SK-N-SH treated with all-trans-retinoic acid at 6 μM for 48 hours (cell line): ENCODE measurements at regions not wholly inside any gene's neighbourhood (a gene's known extent, or its start where the extent isn't known, plus 50 kb on each side); places are given as distances from the start of the nearest gene placed in this dataset.

Experiments
- ATAC-seq: fragments of 200-7000 bp; cut with Tn5 transposase; 3 replicates; pipeline ENCODE4 v1.9.1; 2020; ENCODE audit warnings: mild to moderate bottlenecking, moderate library complexity
- ARNTL ChIP-seq: fragments of 450-650 bp; formaldehyde crosslinking; IDR thresholded peaks from 2 replicates; pipeline ENCODE4 v1.5.0; 2020; ENCODE audit warnings: low read depth, mild to moderate bottlenecking, moderate library complexity, borderline replicate concordance
- BACH2 ChIP-seq: fragments of 250-450 bp; sonication (Bioruptor Pico); IDR thresholded peaks from 2 replicates; pipeline ENCODE4 v1.9.0; 2021; ENCODE audit warnings: mild to moderate bottlenecking, borderline replicate concordance
- CREB5 ChIP-seq: fragments of 250-450 bp; sonication (Bioruptor Pico); IDR thresholded peaks from 2 replicates; pipeline ENCODE4 v1.5.1; 2020; ENCODE audit warnings: low read depth, mild to moderate bottlenecking, moderate library complexity
- CSRNP3 ChIP-seq: fragments of 250-450 bp; sonication (Bioruptor Pico); IDR thresholded peaks from 2 replicates; pipeline ENCODE4 v1.5.1; 2021; ENCODE audit warnings: mild to moderate bottlenecking, moderate library complexity
- ESRRG ChIP-seq: fragments of 250-450 bp; sonication (Bioruptor Pico); IDR thresholded peaks from 2 replicates; pipeline ENCODE4 v1.6.1; 2021; ENCODE audit warnings: mild to moderate bottlenecking
- GLIS3 ChIP-seq: fragments of 250-450 bp; sonication (Bioruptor Pico); IDR thresholded peaks from 2 replicates; pipeline ENCODE4 v1.5.0; 2020; ENCODE audit warnings: mild to moderate bottlenecking, moderate library complexity
- ISL1 ChIP-seq: fragments of 250-450 bp; sonication (Bioruptor Pico); IDR thresholded peaks from 2 replicates; pipeline ENCODE4 v2.1.2; 2022; ENCODE audit warnings: mild to moderate bottlenecking, moderate library complexity
- OSR1 ChIP-seq: fragments of 250-450 bp; sonication (Bioruptor Pico); IDR thresholded peaks from 2 replicates; pipeline ENCODE4 v1.8.0; 2022; ENCODE audit warnings: moderate library complexity, mild to moderate bottlenecking, inconsistent platforms
- PATZ1 ChIP-seq: fragments of 250-450 bp; sonication (Bioruptor Pico); IDR thresholded peaks from 2 replicates; pipeline ENCODE4 v1.8.0; 2020; ENCODE audit warnings: mild to moderate bottlenecking, moderate library complexity, borderline replicate concordance
- POU6F1 ChIP-seq: fragments of 250-450 bp; sonication (Bioruptor Pico); IDR thresholded peaks from 2 replicates; pipeline ENCODE4 v1.8.0; 2021; ENCODE audit warnings: low read depth, mild to moderate bottlenecking, moderate library complexity, borderline replicate concordance
- PPARA ChIP-seq: fragments of 250-450 bp; sonication (Bioruptor Pico); IDR thresholded peaks from 2 replicates; pipeline ENCODE4 v1.5.0; 2020; ENCODE audit warnings: mild to moderate bottlenecking, borderline replicate concordance
- RARB ChIP-seq: fragments of 250-450 bp; sonication (Bioruptor Pico); IDR thresholded peaks from 2 replicates; pipeline ENCODE4 v1.8.0; 2021; ENCODE audit warnings: mild to moderate bottlenecking, moderate library complexity
- TCF4 ChIP-seq: fragments of 250-450 bp; sonication (Bioruptor Pico); IDR thresholded peaks from 2 replicates; pipeline ENCODE4 v1.8.0; 2021; ENCODE audit warnings: mild to moderate bottlenecking, moderate library complexity, borderline replicate concordance
- TOX ChIP-seq: fragments of 250-450 bp; sonication (Bioruptor Pico); IDR thresholded peaks from 2 replicates; pipeline ENCODE4 v1.8.0; 2021; ENCODE audit warnings: mild to moderate bottlenecking, moderate library complexity, borderline replicate concordance
- TSHZ2 ChIP-seq: fragments of 250-450 bp; sonication (Bioruptor Pico); IDR thresholded peaks from 2 replicates; pipeline ENCODE4 v1.5.0; 2020; ENCODE audit warnings: mild to moderate bottlenecking, moderate library complexity
- ZC3H10 ChIP-seq: fragments of 250-450 bp; sonication (Bioruptor Pico); IDR thresholded peaks from 2 replicates; pipeline ENCODE4 v1.5.1; 2021; ENCODE audit warnings: mild to moderate bottlenecking, moderate library complexity
- ZFP3 ChIP-seq: fragments of 250-450 bp; sonication (Bioruptor Pico); IDR thresholded peaks from 2 replicates; pipeline ENCODE4 v1.5.0; 2020; ENCODE audit warnings: mild to moderate bottlenecking, moderate library complexity
- ZFP30 ChIP-seq: fragments of 450-650 bp; formaldehyde crosslinking; IDR thresholded peaks from 2 replicates; pipeline ENCODE4 v1.5.0; 2022; ENCODE audit warnings: mild to moderate bottlenecking, moderate library complexity
- ZNF565 ChIP-seq: fragments of 450-650 bp; formaldehyde crosslinking; conservative IDR thresholded peaks from 2 replicates; pipeline ENCODE4 v1.5.0; 2020; ENCODE audit warnings: low read depth, mild to moderate bottlenecking, moderate library complexity
- ZNF70 ChIP-seq: fragments of 450-650 bp; formaldehyde crosslinking; IDR thresholded peaks from 2 replicates; pipeline ENCODE4 v1.5.0; 2020; ENCODE audit warnings: mild to moderate bottlenecking, moderate library complexity
- ZNF8 ChIP-seq: fragments of 450-650 bp; formaldehyde crosslinking; IDR thresholded peaks from 2 replicates; pipeline ENCODE4 v1.5.0; 2020; ENCODE audit warnings: mild to moderate bottlenecking, moderate library complexity

- ATAC-seq: peak; percentile 95
- TF ChIP-seq PPARA (CRISPR knock-in tag) (no peak), BACH2 (no peak), ARNTL (CRISPR knock-in tag) (no peak), TCF4 (no peak), ZFP30 (CRISPR knock-in tag) (no peak), GLIS3 (no peak), OSR1 (no peak), ISL1 (CRISPR knock-in tag) (no peak), CREB5 (no peak), TOX (CRISPR knock-in tag) (no peak), ZC3H10 (CRISPR knock-in tag) (no peak), RARB (CRISPR knock-in tag) (no peak), ESRRG (CRISPR knock-in tag) (no peak), ZNF565 (no peak), CSRNP3 (no peak), ZNF8 (CRISPR knock-in tag) (no peak)
Measured at GRCh38 chr5:74251141-74252035, 389.1 kb downstream of the ENC1 start.

GRCh38 chr5:74250304-74251102 lies 390.0 kb downstream of the ENC1 start:
- ATAC-seq: peak; percentile 34; the same call in 1 of the 3 replicates
- TF ChIP-seq CSRNP3 (no peak), TOX (CRISPR knock-in tag) (no peak), ARNTL (CRISPR knock-in tag) (no peak), RARB (CRISPR knock-in tag) (no peak), OSR1 (no peak), ZNF70 (no peak), PPARA (CRISPR knock-in tag) (no peak), ESRRG (CRISPR knock-in tag) (no peak), BACH2 (no peak)

GRCh38 chr5:74248576-74248975 lies 392.0 kb downstream of the ENC1 start:
- ATAC-seq: no peak
- TF ChIP-seq ZFP30 (CRISPR knock-in tag) (no peak), BACH2 (no peak), OSR1 (no peak), CSRNP3 (no peak), ZFP3 (CRISPR knock-in tag) (no peak), POU6F1 (CRISPR knock-in tag) (no peak), PPARA (CRISPR knock-in tag) (no peak), TOX (CRISPR knock-in tag) (no peak), GLIS3 (no peak), TSHZ2 (CRISPR knock-in tag) (no peak), ISL1 (CRISPR knock-in tag) (no peak), ZNF70 (no peak), ZC3H10 (CRISPR knock-in tag) (no peak), ZNF8 (CRISPR knock-in tag) (no peak), PATZ1 (CRISPR knock-in tag) (no peak), ESRRG (CRISPR knock-in tag) (no peak), RARB (CRISPR knock-in tag) (no peak)
